ENCODE measurements at regions not wholly inside any gene's neighbourhood (a gene's known extent, or its start where the extent isn't known, plus 50 kb on each side); places are given as distances from the start of the nearest gene placed in this dataset.

DNA sequence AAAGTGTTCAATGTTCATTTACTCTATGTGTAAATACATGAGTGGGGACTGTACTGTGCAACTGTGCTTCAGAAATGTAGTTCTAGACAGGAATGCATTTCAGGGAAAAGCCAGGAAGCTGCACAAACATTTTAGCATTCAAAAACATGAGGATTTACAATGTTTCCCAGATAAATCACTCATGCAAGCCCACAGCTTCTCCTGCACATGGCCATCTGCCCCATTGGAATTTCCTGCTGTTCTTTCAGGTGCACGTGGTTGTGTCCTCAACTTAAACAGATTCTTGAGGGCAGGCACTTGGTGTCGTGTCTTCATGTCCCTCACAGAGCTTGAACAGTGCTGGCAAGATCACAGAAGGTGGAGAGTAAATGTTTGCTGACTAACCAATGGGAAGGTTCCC is 101.5 kb downstream of the UNC5CL start:
- no peak for DNase-seq (ENCODE audit: low read depth)

DNA sequence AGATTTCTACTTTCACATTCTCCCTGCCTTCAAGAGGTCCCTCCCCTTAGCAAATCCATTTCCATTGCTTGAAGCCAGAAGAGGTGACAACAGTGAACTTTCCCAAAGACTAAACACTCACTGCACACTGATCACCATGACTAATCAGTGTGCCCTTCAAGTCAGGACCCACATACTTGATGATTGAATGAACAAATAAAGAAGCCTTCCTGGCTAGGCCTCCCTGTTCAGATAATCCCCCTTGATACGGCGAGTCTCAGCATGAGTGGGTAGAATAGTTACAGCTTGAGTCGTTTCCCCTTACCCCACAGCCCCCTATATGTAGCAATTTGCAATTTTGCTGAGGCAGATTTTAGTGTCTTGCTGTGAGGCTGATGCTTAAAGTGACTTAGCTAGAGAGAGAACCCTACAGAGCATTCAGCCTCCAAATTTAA is 102.2 kb downstream of the UNC5CL start:
- DNase-seq (ENCODE audit: low read depth): peak; percentile 74

DNA sequence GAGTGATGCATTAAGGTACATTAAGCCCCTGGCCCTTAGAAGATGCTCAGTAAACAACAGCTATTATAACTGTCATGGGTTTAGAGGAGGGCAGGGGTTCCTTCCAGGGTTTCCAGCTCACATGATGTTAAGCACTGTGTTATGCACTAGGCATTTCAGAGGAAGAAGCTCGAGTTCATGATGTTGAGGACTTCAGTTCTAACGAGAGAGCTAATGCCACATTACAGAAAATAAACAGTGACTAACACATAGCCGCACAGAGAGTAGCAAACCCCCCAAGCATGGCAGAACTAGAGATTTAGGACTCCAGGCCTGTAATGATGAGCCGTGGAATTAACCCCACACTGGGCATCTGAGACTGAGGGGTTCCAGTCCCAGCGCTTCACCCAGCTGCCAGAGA is 105.2 kb downstream of the UNC5CL start:
- DNase-seq (ENCODE audit: low read depth): no peak

- DNase-seq (ENCODE audit: low read depth): no peak
Measured at GRCh38 chr6:40932953-40933352, 106.1 kb downstream of the UNC5CL start.

- DNase-seq (ENCODE audit: low read depth): no peak
Measured at GRCh38 chr6:40932366-40932765, 106.7 kb downstream of the UNC5CL start.

- no peak for DNase-seq (ENCODE audit: low read depth)
Measured at GRCh38 chr6:40931931-40932330, 107.1 kb downstream of the UNC5CL start.

DNA sequence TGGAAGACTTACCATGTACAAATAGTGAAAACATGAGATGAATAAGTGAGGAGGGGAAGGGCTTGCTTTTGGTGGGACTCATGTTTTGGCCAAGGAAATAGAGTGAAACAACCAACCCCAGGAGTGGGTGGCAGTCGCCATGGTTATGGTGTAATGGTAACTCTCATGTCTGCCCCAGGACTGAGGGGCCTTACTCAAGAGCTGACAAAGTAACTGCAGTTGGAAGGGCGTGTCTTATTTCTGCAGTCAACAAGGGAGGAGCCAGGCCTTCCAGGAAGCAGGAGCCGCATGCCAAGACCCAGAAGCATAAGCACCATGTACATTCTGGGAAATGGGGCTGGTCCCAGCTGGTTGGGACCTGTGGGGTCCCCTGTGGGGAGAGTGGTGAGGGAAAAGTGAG is 108.5 kb downstream of the UNC5CL start:
- no peak for DNase-seq (ENCODE audit: low read depth)

GRCh38 chr6:40930045-40930444 is 109.0 kb downstream of the UNC5CL start:
- DNase-seq (ENCODE audit: low read depth): no peak

GRCh38 chr6:40929176-40929575 is 109.8 kb downstream of the UNC5CL start:
- DNase-seq (ENCODE audit: low read depth): no peak

DNA sequence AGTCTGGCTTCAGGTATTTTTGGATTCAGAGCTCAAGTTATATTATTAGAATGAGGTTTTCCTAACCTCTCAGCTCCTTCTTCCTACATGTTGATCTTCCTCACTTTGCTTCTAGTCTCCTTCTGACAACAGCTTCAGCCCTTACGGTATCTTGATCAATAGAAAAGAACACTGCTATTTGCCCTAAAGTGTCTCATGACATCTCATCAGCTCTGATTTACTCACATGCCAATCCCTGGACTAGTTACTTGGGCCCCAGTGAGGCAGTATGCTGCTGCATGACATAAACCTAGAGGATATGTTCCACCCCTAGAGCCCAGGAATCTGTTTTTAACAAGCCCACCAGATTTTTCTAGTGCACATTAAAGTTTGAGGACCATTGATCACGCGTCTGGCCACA is 110.3 kb downstream of the UNC5CL start:
- no peak for DNase-seq (ENCODE audit: low read depth)

DNA sequence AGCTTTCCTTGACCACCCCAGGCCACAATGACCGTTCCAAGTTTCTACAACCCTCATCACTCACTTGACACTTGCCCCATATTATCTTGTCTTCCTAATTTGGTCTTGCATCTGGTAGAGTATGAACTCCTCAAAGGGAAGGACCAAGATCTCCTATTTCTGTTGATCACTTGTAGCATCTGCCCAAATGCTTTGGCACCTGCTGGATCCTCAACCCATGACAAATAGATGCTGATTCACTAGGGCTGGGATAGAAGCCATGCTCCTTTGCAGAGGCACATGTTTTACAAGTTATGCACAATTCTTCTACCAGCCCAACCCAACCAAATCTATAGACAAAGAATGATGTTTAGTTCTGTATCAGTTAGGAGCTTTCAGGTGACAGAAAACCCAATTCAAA is 110.7 kb downstream of the UNC5CL start:
- no peak for DNase-seq (ENCODE audit: low read depth)

DNA sequence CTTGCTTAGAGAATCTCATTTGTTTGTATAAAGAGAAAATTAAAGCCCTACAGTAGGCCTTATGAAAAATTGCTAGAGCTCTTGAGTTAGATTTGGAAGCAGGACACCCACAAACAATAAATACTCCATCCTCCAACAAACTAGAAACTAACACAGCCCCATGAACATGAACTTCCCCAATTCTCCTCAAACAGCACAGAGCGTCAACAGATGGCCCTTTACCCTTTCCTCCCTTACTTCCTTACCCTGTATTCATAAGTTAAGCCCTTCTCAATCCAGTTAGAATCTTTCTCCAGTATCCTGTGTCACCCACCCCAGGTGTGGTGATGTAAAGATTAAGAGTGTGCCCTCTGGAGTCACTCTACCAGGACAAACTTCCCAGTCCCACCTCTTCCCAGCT is 113.7 kb downstream of the UNC5CL start:
- DNase-seq (ENCODE audit: low read depth): no peak

- no peak for DNase-seq (ENCODE audit: low read depth)
Measured at GRCh38 chr6:40924839-40925238, 114.2 kb downstream of the UNC5CL start.

- no peak for DNase-seq (ENCODE audit: low read depth)
Measured at GRCh38 chr6:40923880-40924279, 115.1 kb downstream of the UNC5CL start.

DNA sequence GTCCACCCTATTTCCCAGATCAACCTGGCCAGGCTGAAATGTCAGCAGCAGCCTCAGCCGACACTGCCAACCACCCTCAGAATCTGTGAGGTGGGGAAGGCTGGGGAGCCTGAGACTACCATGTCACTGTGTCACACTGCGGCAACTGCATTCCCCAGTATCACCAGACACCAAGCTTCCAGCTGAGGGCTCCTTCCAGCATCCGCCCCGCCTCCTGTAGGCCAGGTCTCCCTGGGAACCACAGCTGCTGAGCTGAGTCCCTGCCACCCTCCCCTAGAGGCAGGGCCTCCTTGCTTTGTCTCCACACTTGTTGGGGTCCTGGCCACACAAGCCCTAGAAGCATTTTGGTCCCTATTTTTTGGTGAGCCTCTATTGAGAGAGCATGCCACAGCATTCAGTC is 115.7 kb downstream of the UNC5CL start:
- no peak for DNase-seq (ENCODE audit: low read depth)

- no peak for DNase-seq (ENCODE audit: low read depth)
Measured at GRCh38 chr6:40922281-40922680, 116.7 kb downstream of the UNC5CL start.

DNA sequence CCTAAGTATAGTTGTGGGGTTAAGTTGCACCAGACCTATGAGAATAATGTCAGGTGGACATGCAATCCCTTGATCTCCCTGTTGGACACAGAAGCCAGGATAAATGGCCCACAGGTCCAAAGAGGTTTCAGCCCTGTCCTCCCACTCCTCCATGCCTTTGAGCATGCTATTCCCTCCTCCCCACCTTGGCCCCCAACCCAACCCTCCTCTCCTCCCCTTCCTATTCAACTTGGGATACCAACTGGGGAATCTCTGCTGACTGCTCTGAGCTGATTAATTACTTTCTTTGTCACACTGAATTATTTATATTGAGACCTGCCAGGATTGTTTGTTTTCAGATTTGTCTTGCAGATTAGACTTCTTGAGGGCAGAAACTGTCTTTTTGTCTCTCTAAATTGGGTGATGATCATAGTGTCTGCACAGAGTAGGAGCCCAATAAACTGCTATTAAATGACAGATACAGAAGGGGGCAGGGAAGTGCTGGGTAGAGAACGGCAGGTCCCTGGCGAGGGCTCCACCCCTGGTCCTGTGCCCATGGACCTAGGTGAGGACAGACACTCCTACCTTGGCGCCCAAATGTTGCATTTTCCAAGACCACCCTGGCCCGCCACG is 120.9 kb downstream of the UNC5CL start:
- DNase-seq (ENCODE audit: low read depth): no peak

DNA sequence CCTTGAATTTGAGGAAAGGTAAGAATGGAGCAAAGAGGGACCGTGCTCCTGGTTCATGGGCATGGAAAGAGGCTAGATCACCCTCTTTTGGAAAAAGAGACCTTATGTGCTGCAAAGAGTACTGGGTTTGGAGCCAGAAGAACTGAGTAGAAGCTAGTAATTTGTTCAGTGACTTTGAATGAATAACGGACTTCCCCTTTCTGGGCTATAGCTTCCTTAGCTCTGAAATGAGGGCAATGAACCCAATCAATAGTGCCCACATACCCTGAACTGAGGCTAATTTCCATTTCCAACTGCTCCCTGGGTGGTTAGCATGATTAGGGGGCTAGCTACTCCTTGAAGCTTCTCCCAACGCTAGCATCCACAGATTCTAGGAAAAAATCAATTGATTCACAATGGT is 121.4 kb downstream of the UNC5CL start:
- no peak for DNase-seq (ENCODE audit: low read depth)

- no peak for DNase-seq (ENCODE audit: low read depth)
Measured at GRCh38 chr6:40916845-40917244, 122.2 kb downstream of the UNC5CL start.

DNA sequence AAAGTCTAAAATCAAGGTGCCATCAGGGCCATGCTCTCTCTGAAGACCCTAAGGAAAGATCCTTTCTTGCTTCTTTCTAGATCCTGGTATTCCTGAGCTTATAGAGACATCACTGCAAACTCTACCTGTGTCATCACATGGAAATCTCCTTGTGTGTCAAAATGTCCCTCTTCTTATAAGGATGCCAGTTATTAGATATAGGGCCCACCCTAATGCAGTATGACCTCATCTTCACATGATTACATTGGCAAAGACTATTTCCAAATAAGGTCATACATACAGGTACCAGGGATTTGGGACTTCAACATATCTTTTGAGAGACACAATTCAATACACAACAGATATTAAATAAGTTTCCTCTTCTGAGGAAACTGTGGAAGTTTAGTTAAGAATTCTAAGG is 123.9 kb downstream of the UNC5CL start:
- no peak for DNase-seq (ENCODE audit: low read depth)

- DNase-seq (ENCODE audit: low read depth): no peak
Measured at GRCh38 chr6:40914005-40914404, 125.0 kb downstream of the UNC5CL start.

- no peak for DNase-seq (ENCODE audit: low read depth)
Measured at GRCh38 chr6:40912158-40912946, 126.7 kb downstream of the UNC5CL start.

- no peak for DNase-seq (ENCODE audit: low read depth)
Measured at GRCh38 chr6:40910260-40910893, 128.6 kb downstream of the UNC5CL start.
